GM23338 (cell line): ENCODE measurements at regions not wholly inside any gene's neighbourhood (a gene's known extent, or its start where the extent isn't known, plus 50 kb on each side); places are given as distances from the start of the nearest gene placed in this dataset.

Experiments
- ATAC-seq: fragments of 200-7000 bp; cut with Tn5 transposase; 3 replicates; pipeline ENCODE4 v1.9.1; 2020
- DNase-seq: peaks from one replicate; pipeline ENCODE4 v3.0.0-alpha.2; 2015; ENCODE audit warnings: low spot score
- H2AFZ ChIP-seq: fragments of 200-600 bp; sonication (generic); 2 replicates; pipeline ENCODE4 v1.8.0; 2016; ENCODE audit warnings: antibody characterized with exemption, mild to moderate bottlenecking, moderate library complexity
- H3F3A ChIP-seq: fragments of 200-600 bp; sonication (generic); replicated peaks from 2 replicates; pipeline ENCODE4 v1.8.0; 2017; ENCODE audit warnings: antibody characterized with exemption, mixed run types, low read depth
- H3K27ac ChIP-seq: fragments of 200-600 bp; sonication (generic); 2 replicates; pipeline ENCODE4 v1.6.1; 2016; ENCODE audit warnings: low read depth
- H3K27me3 ChIP-seq: fragments of 200-600 bp; sonication (generic); 2 replicates; pipeline ENCODE4 v1.8.0; 2016; ENCODE audit warnings: mild to moderate bottlenecking, mixed run types, moderate library complexity; ENCODE audit not compliant: insufficient read depth
- H3K36me3 ChIP-seq: fragments of 200-600 bp; sonication (generic); 2 replicates; pipeline ENCODE4 v1.8.0; 2016; ENCODE audit warnings: mild to moderate bottlenecking; ENCODE audit not compliant: insufficient read depth
- H3K4me1 ChIP-seq: fragments of 200-600 bp; sonication (generic); 2 replicates; pipeline ENCODE4 v1.8.0; 2016; ENCODE audit warnings: mild to moderate bottlenecking, moderate library complexity; ENCODE audit not compliant: insufficient read depth
- H3K4me2 ChIP-seq: fragments of 200-600 bp; sonication (generic); 2 replicates; pipeline ENCODE4 v1.7.1; 2017; ENCODE audit warnings: mixed run types
- H3K4me3 ChIP-seq: fragments of 200-600 bp; sonication (generic); 2 replicates; pipeline ENCODE4 v1.6.1; 2016; ENCODE audit warnings: mixed run types
- H3K79me2 ChIP-seq: fragments of 200-600 bp; sonication (generic); replicated peaks from 2 replicates; pipeline ENCODE4 v1.8.0; 2017; ENCODE audit warnings: mild to moderate bottlenecking; ENCODE audit not compliant: insufficient read depth
- H3K9me2 ChIP-seq: fragments of 200-600 bp; sonication (generic); 2 replicates; pipeline ENCODE4 v1.8.0; 2017; ENCODE audit not compliant: insufficient read depth
- H4K20me1 ChIP-seq: fragments of 200-600 bp; sonication (generic); replicated peaks from 2 replicates; pipeline ENCODE4 v1.8.0; 2017; ENCODE audit warnings: mild to moderate bottlenecking; ENCODE audit not compliant: insufficient read depth
- H3K27ac Mint-ChIP-seq: 2 replicates; pipeline ENCODE4 v1.8.0; 2020; ENCODE audit warnings: inconsistent platforms, mild to moderate bottlenecking, moderate library complexity, mixed read lengths
- H3K27me3 Mint-ChIP-seq: 3 replicates; pipeline ENCODE4 v1.8.0; 2022; ENCODE audit warnings: low read depth, mild to moderate bottlenecking, moderate library complexity, mixed read lengths, inconsistent platforms; ENCODE audit not compliant: insufficient read depth, poor library complexity
- H3K36me3 Mint-ChIP-seq: 3 replicates; pipeline ENCODE4 v1.8.0; 2021; ENCODE audit warnings: low read depth, mild to moderate bottlenecking, inconsistent platforms, moderate library complexity, mixed read lengths
- H3K4me1 Mint-ChIP-seq: 3 replicates; pipeline ENCODE4 v1.8.0; 2020; ENCODE audit warnings: mild to moderate bottlenecking, inconsistent platforms, mixed read lengths
- H3K4me3 Mint-ChIP-seq: 3 replicates; pipeline ENCODE4 v1.8.0; 2021; ENCODE audit warnings: moderate library complexity, mild to moderate bottlenecking, inconsistent platforms, mixed read lengths
- H3K9me3 Mint-ChIP-seq: 3 replicates; pipeline ENCODE4 v1.8.0; 2020; ENCODE audit warnings: moderate library complexity, mild to moderate bottlenecking, inconsistent platforms, mixed read lengths
- CREB1 ChIP-seq: fragments of 250-450 bp; sonication (Bioruptor Pico); IDR thresholded peaks from 2 replicates; pipeline ENCODE4 v1.5.0; 2020; ENCODE audit warnings: low read depth, mild to moderate bottlenecking, moderate library complexity
- EZH2 ChIP-seq: fragments of 200-600 bp; sonication (generic); IDR thresholded peaks from one replicate; pipeline ENCODE4 v1.8.0; 2017; ENCODE audit warnings: antibody characterized with exemption, mild to moderate bottlenecking, low read depth; ENCODE audit not compliant: unreplicated experiment
- JUNB ChIP-seq: IDR thresholded peaks from one replicate; pipeline ENCODE4 v1.6.1; 2016; ENCODE audit warnings: antibody characterized with exemption; ENCODE audit not compliant: unreplicated experiment
- NANOG ChIP-seq: IDR thresholded peaks from 2 replicates; pipeline ENCODE4 v1.6.1; 2016; ENCODE audit warnings: antibody characterized with exemption, borderline replicate concordance
- POLR2AphosphoS5 ChIP-seq: IDR thresholded peaks from 2 replicates; pipeline ENCODE4 v1.6.1; 2016; ENCODE audit warnings: antibody characterized with exemption, low read depth
- ZNF114 ChIP-seq: fragments of 250-450 bp; sonication (Bioruptor Pico); IDR thresholded peaks from 2 replicates; pipeline ENCODE4 v1.5.0; 2020; ENCODE audit warnings: mild to moderate bottlenecking, moderate library complexity
- ZNF331 ChIP-seq: fragments of 250-450 bp; sonication (Bioruptor Pico); IDR thresholded peaks from 2 replicates; pipeline ENCODE4 v1.5.0; 2020; ENCODE audit warnings: low read depth, mild to moderate bottlenecking, moderate library complexity
- TF ChIP-seq, protein P1 (sequence below), 2 experiments: fragments of 200-600 bp in 1 of 2; sonication (generic) in 1 of 2; conservative IDR thresholded peaks; 2 replicates each; pipeline versions ENCODE4 v1.5.1 to v1.6.1; 2016 to 2017; ENCODE audit warnings: antibody characterized with exemption in 2 of 2, low read depth in 2 of 2, mild to moderate bottlenecking in 2 of 2, moderate library complexity in 1 of 2
- TF ChIP-seq, protein P2 (sequence below): IDR thresholded peaks from one replicate; pipeline ENCODE4 v1.6.1; 2018; ENCODE audit warnings: antibody characterized with exemption; ENCODE audit not compliant: unreplicated experiment
- TF ChIP-seq, protein P3 (sequence below): IDR thresholded peaks from 2 replicates; pipeline ENCODE4 v1.6.1; 2016; ENCODE audit warnings: antibody characterized with exemption
- TF ChIP-seq, protein P4 (sequence below): fragments of 250-450 bp; sonication (Bioruptor Pico); IDR thresholded peaks from 2 replicates; pipeline ENCODE4 v1.5.0; 2020; ENCODE audit warnings: mild to moderate bottlenecking, moderate library complexity

DNA sequence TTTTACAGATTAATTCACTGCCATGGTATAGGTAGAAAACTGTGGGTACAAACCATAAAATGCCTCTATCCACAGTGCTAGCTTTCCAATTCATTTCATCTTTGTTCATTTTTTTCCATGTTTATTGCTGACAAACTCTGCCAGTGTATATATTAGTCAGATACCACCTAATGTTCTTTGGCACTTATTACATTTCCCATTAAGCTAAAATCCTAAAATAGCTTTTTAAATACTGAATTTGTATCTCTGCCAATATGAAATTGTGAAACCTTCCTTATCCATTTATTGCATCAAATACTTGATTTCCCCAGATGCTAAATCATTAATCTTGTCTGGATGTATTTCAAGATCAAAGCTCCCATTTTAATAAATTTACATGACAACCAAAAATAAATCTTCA lies 150.1 kb upstream of the FSCB start:
- Histone ChIP-seq H3K27ac (no peak overlapping the region), H4K20me1 (no peaks in the 10 kb centered on the region), H3F3A (no peaks in the 10 kb centered on the region), H3K9me2 (no peaks in the 10 kb centered on the region), H3K4me3 (no peak overlapping the region), H2AFZ (no peak overlapping the region), H3K79me2 (no peaks in the 10 kb centered on the region), H3K27me3 (no peaks in the 10 kb centered on the region), H3K4me2 (no peak overlapping the region), H3K4me1 (no peaks in the 10 kb centered on the region), H3K36me3 (no peaks in the 10 kb centered on the region)
- no peaks in the 10 kb centered on the region for H3K36me3 Mint-ChIP-seq
- no peaks in the 10 kb centered on the region for H3K27me3 Mint-ChIP-seq
- no peak for ATAC-seq
- no peaks in the 10 kb centered on the region for H3K4me1 Mint-ChIP-seq
- H3K4me3 Mint-ChIP-seq, result no peak overlapping the region
- no peak overlapping the region for H3K27ac Mint-ChIP-seq
- DNase-seq, result no peak
- no peak for TF ChIP-seq ZNF331 (CRISPR knock-in tag)
- TF ChIP-seq ZNF114, result no peak
- no peak for TF ChIP-seq POLR2AphosphoS5
- TF ChIP-seq, protein P1, sequence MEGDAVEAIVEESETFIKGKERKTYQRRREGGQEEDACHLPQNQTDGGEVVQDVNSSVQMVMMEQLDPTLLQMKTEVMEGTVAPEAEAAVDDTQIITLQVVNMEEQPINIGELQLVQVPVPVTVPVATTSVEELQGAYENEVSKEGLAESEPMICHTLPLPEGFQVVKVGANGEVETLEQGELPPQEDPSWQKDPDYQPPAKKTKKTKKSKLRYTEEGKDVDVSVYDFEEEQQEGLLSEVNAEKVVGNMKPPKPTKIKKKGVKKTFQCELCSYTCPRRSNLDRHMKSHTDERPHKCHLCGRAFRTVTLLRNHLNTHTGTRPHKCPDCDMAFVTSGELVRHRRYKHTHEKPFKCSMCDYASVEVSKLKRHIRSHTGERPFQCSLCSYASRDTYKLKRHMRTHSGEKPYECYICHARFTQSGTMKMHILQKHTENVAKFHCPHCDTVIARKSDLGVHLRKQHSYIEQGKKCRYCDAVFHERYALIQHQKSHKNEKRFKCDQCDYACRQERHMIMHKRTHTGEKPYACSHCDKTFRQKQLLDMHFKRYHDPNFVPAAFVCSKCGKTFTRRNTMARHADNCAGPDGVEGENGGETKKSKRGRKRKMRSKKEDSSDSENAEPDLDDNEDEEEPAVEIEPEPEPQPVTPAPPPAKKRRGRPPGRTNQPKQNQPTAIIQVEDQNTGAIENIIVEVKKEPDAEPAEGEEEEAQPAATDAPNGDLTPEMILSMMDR (conservative IDR thresholded peaks at IDR 0.05; ENCODE audit: low read depth in 2 of 2), result no peak
- TF ChIP-seq CREB1, result no peak
- no peak for TF ChIP-seq EZH2
- TF ChIP-seq, protein P2, sequence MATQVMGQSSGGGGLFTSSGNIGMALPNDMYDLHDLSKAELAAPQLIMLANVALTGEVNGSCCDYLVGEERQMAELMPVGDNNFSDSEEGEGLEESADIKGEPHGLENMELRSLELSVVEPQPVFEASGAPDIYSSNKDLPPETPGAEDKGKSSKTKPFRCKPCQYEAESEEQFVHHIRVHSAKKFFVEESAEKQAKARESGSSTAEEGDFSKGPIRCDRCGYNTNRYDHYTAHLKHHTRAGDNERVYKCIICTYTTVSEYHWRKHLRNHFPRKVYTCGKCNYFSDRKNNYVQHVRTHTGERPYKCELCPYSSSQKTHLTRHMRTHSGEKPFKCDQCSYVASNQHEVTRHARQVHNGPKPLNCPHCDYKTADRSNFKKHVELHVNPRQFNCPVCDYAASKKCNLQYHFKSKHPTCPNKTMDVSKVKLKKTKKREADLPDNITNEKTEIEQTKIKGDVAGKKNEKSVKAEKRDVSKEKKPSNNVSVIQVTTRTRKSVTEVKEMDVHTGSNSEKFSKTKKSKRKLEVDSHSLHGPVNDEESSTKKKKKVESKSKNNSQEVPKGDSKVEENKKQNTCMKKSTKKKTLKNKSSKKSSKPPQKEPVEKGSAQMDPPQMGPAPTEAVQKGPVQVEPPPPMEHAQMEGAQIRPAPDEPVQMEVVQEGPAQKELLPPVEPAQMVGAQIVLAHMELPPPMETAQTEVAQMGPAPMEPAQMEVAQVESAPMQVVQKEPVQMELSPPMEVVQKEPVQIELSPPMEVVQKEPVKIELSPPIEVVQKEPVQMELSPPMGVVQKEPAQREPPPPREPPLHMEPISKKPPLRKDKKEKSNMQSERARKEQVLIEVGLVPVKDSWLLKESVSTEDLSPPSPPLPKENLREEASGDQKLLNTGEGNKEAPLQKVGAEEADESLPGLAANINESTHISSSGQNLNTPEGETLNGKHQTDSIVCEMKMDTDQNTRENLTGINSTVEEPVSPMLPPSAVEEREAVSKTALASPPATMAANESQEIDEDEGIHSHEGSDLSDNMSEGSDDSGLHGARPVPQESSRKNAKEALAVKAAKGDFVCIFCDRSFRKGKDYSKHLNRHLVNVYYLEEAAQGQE, result no peak
- TF ChIP-seq, protein P3, sequence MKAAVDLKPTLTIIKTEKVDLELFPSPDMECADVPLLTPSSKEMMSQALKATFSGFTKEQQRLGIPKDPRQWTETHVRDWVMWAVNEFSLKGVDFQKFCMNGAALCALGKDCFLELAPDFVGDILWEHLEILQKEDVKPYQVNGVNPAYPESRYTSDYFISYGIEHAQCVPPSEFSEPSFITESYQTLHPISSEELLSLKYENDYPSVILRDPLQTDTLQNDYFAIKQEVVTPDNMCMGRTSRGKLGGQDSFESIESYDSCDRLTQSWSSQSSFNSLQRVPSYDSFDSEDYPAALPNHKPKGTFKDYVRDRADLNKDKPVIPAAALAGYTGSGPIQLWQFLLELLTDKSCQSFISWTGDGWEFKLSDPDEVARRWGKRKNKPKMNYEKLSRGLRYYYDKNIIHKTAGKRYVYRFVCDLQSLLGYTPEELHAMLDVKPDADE, result no peak
- no peak for TF ChIP-seq NANOG
- no peak for TF ChIP-seq JUNB
- TF ChIP-seq, protein P4, sequence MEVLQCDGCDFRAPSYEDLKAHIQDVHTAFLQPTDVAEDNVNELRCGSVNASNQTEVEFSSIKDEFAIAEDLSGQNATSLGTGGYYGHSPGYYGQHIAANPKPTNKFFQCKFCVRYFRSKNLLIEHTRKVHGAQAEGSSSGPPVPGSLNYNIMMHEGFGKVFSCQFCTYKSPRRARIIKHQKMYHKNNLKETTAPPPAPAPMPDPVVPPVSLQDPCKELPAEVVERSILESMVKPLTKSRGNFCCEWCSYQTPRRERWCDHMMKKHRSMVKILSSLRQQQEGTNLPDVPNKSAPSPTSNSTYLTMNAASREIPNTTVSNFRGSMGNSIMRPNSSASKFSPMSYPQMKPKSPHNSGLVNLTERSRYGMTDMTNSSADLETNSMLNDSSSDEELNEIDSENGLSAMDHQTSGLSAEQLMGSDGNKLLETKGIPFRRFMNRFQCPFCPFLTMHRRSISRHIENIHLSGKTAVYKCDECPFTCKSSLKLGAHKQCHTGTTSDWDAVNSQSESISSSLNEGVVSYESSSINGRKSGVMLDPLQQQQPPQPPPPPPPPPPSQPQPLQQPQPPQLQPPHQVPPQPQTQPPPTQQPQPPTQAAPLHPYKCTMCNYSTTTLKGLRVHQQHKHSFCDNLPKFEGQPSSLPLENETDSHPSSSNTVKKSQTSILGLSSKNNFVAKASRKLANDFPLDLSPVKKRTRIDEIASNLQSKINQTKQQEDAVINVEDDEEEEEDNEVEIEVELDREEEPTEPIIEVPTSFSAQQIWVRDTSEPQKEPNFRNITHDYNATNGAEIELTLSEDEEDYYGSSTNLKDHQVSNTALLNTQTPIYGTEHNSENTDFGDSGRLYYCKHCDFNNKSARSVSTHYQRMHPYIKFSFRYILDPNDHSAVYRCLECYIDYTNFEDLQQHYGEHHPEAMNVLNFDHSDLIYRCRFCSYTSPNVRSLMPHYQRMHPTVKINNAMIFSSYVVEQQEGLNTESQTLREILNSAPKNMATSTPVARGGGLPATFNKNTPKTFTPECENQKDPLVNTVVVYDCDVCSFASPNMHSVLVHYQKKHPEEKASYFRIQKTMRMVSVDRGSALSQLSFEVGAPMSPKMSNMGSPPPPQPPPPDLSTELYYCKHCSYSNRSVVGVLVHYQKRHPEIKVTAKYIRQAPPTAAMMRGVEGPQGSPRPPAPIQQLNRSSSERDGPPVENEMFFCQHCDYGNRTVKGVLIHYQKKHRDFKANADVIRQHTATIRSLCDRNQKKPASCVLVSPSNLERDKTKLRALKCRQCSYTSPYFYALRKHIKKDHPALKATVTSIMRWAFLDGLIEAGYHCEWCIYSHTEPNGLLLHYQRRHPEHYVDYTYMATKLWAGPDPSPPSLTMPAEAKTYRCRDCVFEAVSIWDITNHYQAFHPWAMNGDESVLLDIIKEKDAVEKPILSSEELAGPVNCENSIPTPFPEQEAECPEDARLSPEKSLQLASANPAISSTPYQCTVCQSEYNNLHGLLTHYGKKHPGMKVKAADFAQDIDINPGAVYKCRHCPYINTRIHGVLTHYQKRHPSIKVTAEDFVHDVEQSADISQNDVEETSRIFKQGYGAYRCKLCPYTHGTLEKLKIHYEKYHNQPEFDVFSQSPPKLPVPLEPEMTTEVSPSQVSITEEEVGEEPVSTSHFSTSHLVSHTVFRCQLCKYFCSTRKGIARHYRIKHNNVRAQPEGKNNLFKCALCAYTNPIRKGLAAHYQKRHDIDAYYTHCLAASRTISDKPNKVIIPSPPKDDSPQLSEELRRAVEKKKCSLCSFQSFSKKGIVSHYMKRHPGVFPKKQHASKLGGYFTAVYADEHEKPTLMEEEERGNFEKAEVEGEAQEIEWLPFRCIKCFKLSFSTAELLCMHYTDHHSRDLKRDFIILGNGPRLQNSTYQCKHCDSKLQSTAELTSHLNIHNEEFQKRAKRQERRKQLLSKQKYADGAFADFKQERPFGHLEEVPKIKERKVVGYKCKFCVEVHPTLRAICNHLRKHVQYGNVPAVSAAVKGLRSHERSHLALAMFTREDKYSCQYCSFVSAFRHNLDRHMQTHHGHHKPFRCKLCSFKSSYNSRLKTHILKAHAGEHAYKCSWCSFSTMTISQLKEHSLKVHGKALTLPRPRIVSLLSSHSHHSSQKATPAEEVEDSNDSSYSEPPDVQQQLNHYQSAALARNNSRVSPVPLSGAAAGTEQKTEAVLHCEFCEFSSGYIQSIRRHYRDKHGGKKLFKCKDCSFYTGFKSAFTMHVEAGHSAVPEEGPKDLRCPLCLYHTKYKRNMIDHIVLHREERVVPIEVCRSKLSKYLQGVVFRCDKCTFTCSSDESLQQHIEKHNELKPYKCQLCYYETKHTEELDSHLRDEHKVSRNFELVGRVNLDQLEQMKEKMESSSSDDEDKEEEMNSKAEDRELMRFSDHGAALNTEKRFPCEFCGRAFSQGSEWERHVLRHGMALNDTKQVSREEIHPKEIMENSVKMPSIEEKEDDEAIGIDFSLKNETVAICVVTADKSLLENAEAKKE (CRISPR knock-in tag), result no peak
- no peaks in the 10 kb centered on the region for H3K9me3 Mint-ChIP-seq
